Glomerular visceral epithelial cell (primary cell): ENCODE measurements at regions not wholly inside any gene's neighbourhood (a gene's known extent, or its start where the extent isn't known, plus 50 kb on each side); places are given as distances from the start of the nearest gene placed in this dataset.
"Not testable (repeated sequence)": the region's sequence is repeated elsewhere in the genome, so short reads cannot be mapped to it uniquely, and the experiment has no call there.

Source experiments
- DNase-seq: peaks from one replicate; pipeline ENCODE4 v3.0.0-alpha.2; 2016; ENCODE audit errors: extremely low spot score

- no peak for DNase-seq
These were observed 392.2 kb upstream of the CCDC179 start for GRCh38 chr11:23252426-23252825.

GRCh38 chr11:23257088-23257487 lies 396.8 kb upstream of the CCDC179 start:
- no peak for DNase-seq

- DNase-seq = no peak
These were observed 397.3 kb upstream of the CCDC179 start for GRCh38 chr11:23257556-23257955.

- no peak for DNase-seq
These were observed 403.2 kb upstream of the CCDC179 start for GRCh38 chr11:23263466-23263865.

- DNase-seq = no peak
These were observed 411.8 kb upstream of the CCDC179 start for GRCh38 chr11:23272095-23272494.

- DNase-seq = peak; percentile 14
These were observed 417.8 kb upstream of the CCDC179 start for GRCh38 chr11:23278121-23278520.

GRCh38 chr11:23280088-23280487 lies 419.8 kb upstream of the CCDC179 start:
- DNase-seq = no peak

GRCh38 chr11:23283666-23284065 lies 423.4 kb upstream of the CCDC179 start:
- no peak for DNase-seq

GRCh38 chr11:23284631-23285030 lies 424.4 kb upstream of the CCDC179 start:
- DNase-seq = no peak

GRCh38 chr11:23288003-23288783 lies 427.9 kb upstream of the CCDC179 start:
- DNase-seq = peak; percentile 18

- DNase-seq = no peak
These were observed 435.0 kb upstream of the CCDC179 start for GRCh38 chr11:23295241-23295640.

- DNase-seq = no peak
These were observed 447.8 kb upstream of the CCDC179 start for GRCh38 chr11:23308041-23308440.

GRCh38 chr11:23310276-23310675 lies 450.0 kb upstream of the CCDC179 start:
- DNase-seq = peak; percentile 18

- peak; percentile 30 for DNase-seq
These were observed 452.0 kb upstream of the CCDC179 start for GRCh38 chr11:23311986-23312940.

GRCh38 chr11:23313001-23313400 lies 452.7 kb upstream of the CCDC179 start:
- no peak for DNase-seq

GRCh38 chr11:23314162-23314561 lies 453.9 kb upstream of the CCDC179 start:
- DNase-seq = no peak

- no peak for DNase-seq
These were observed 455.0 kb upstream of the CCDC179 start for GRCh38 chr11:23315286-23315685.

GRCh38 chr11:23317816-23318215 lies 457.5 kb upstream of the CCDC179 start:
- DNase-seq = no peak

GRCh38 chr11:23318670-23319069 lies 458.4 kb upstream of the CCDC179 start:
- DNase-seq = no peak

GRCh38 chr11:23320131-23320530 lies 459.9 kb upstream of the CCDC179 start:
- DNase-seq = peak; percentile 9

GRCh38 chr11:23335586-23335985 lies 475.3 kb upstream of the CCDC179 start:
- not testable (repeated sequence) for DNase-seq

GRCh38 chr11:23336961-23337360 lies 476.7 kb upstream of the CCDC179 start:
- DNase-seq = no peak

GRCh38 chr11:23353611-23354010 lies 493.3 kb upstream of the CCDC179 start:
- no peak for DNase-seq
